HEK293T (cell line): ENCODE measurements at regions not wholly inside any gene's neighbourhood (a gene's known extent, or its start where the extent isn't known, plus 50 kb on each side); places are given as distances from the start of the nearest gene placed in this dataset.

ENCODE experiments used
- CTCF ChIA-PET: fragments of 350-600 bp; formaldehyde crosslinking; extraction: SDS; loops from one replicate; lab custom pipeline; 2021; ENCODE audit warnings: antibody characterized with exemption, inconsistent platforms; lab: Yijun Ruan, JAX
- POLR2A ChIA-PET: fragments of 350-600 bp; formaldehyde crosslinking; extraction: SDS; loops from one replicate; lab custom pipeline; 2020; ENCODE audit warnings: antibody characterized with exemption, inconsistent platforms; lab: Yijun Ruan, JAX
- DNase-seq: peaks from one replicate; pipeline ENCODE4 v3.0.0; 2012; ENCODE audit warnings: mixed read lengths; ENCODE audit errors: extremely low spot score
- ARNT ChIP-seq: fragments of 450-650 bp; IDR thresholded peaks from 2 replicates; pipeline ENCODE4 v1.6.1; 2017; ENCODE audit warnings: mild to moderate bottlenecking
- BHLHE40 ChIP-seq: fragments of 450-650 bp; IDR thresholded peaks from 2 replicates; pipeline ENCODE4 v1.6.1; 2016; ENCODE audit warnings: mild to moderate bottlenecking, moderate library complexity, borderline replicate concordance
- CTBP1 ChIP-seq: fragments of 450-650 bp; IDR thresholded peaks from 2 replicates; pipeline ENCODE4 v1.6.1; 2016; ENCODE audit warnings: borderline replicate concordance
- ELF4 ChIP-seq: fragments of 450-650 bp; IDR thresholded peaks from 2 replicates; pipeline ENCODE4 v1.6.1; 2017; ENCODE audit warnings: antibody characterized with exemption
- FOXA1 ChIP-seq: fragments of 450-650 bp; IDR thresholded peaks from 2 replicates; pipeline ENCODE4 v1.6.1; 2016; ENCODE audit warnings: mild to moderate bottlenecking
- FOXK2 ChIP-seq: fragments of 450-650 bp; IDR thresholded peaks from 2 replicates; pipeline ENCODE4 v1.6.1; 2016; ENCODE audit warnings: mild to moderate bottlenecking
- FOXM1 ChIP-seq: fragments of 450-650 bp; IDR thresholded peaks from 2 replicates; pipeline ENCODE4 v1.6.1; 2017; ENCODE audit warnings: mild to moderate bottlenecking, borderline replicate concordance
- HDGF ChIP-seq: fragments of 450-650 bp; IDR thresholded peaks from 2 replicates; pipeline ENCODE4 v1.6.1; 2017; ENCODE audit warnings: antibody characterized with exemption, borderline replicate concordance
- L3MBTL2 ChIP-seq: fragments of 450-650 bp; conservative IDR thresholded peaks from 2 replicates; pipeline ENCODE4 v1.6.1; 2016; ENCODE audit warnings: mild to moderate bottlenecking
- LEF1 ChIP-seq: fragments of 450-650 bp; IDR thresholded peaks from 2 replicates; pipeline ENCODE4 v1.6.1; 2017; ENCODE audit warnings: mild to moderate bottlenecking, borderline replicate concordance
- NFRKB ChIP-seq: fragments of 450-650 bp; IDR thresholded peaks from 2 replicates; pipeline ENCODE4 v1.6.1; 2016; ENCODE audit warnings: mild to moderate bottlenecking, moderate library complexity
- SP1 ChIP-seq: fragments of 450-650 bp; IDR thresholded peaks from 2 replicates; pipeline ENCODE4 v1.6.1; 2017
- SUZ12 ChIP-seq: fragments of 450-650 bp; IDR thresholded peaks from 2 replicates; pipeline ENCODE4 v1.6.1; 2016; ENCODE audit warnings: mild to moderate bottlenecking
- TARDBP ChIP-seq: fragments of 450-650 bp; IDR thresholded peaks from 2 replicates; pipeline ENCODE4 v1.6.1; 2016
- ZNF384 ChIP-seq: fragments of 450-650 bp; IDR thresholded peaks from 2 replicates; pipeline ENCODE4 v1.6.1; 2016
- TF ChIP-seq, protein P1 (sequence below): fragments of 450-650 bp; IDR thresholded peaks from 2 replicates; pipeline ENCODE4 v1.6.1; 2016

- POLR2A ChIA-PET = no interaction called here
- CTCF ChIA-PET = no interaction called here
- TF ChIP-seq L3MBTL2 (no peak), BHLHE40 (no peak), FOXM1 (no peak), SUZ12 (no peak), HDGF (no peak), SP1 (no peak)
- no peak for DNase-seq
Measured at GRCh38 chr1:106121728-106122127, 934.7 kb upstream of the PRMT6 start.

DNA sequence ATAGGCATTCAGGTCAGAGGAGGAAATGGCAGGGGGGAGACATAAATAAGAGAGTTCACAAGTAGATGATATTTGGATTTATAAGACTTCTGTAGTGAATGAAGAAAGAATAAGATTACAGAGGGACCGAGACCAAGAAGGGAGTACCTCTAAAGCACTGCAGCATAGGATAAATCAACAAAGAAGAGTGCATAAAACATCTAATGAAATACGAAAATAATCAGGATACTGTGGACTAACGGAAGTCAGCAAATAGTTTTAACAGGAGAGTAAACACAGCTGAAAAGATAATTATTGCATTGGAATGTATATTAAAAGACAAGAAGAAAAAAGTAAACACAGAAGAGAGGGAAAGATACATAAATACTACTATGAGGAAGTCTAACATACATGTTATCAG is 921.9 kb upstream of the PRMT6 start:
- CTCF ChIA-PET = interaction anchor here (0.6 kb wide), 1 partner anchor 133 kb away, joined by 3 read pairs; no protein-coding TSS in a partner anchor
- POLR2A ChIA-PET = no interaction called here
- TF ChIP-seq, protein P1, sequence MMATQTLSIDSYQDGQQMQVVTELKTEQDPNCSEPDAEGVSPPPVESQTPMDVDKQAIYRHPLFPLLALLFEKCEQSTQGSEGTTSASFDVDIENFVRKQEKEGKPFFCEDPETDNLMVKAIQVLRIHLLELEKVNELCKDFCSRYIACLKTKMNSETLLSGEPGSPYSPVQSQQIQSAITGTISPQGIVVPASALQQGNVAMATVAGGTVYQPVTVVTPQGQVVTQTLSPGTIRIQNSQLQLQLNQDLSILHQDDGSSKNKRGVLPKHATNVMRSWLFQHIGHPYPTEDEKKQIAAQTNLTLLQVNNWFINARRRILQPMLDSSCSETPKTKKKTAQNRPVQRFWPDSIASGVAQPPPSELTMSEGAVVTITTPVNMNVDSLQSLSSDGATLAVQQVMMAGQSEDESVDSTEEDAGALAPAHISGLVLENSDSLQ = no peak
- no peak for TF ChIP-seq L3MBTL2
- TF ChIP-seq FOXM1 = no peak
- TF ChIP-seq FOXK2 = no peak
- TF ChIP-seq HDGF = no peak
- TF ChIP-seq ARNT = no peak
- TF ChIP-seq ZNF384 = no peak
- no peak for TF ChIP-seq TARDBP
- no peak for TF ChIP-seq FOXA1
- no peak for TF ChIP-seq NFRKB
- no peak for TF ChIP-seq SUZ12
- no peak for TF ChIP-seq SP1
- no peak for TF ChIP-seq BHLHE40
- DNase-seq = no peak

DNA sequence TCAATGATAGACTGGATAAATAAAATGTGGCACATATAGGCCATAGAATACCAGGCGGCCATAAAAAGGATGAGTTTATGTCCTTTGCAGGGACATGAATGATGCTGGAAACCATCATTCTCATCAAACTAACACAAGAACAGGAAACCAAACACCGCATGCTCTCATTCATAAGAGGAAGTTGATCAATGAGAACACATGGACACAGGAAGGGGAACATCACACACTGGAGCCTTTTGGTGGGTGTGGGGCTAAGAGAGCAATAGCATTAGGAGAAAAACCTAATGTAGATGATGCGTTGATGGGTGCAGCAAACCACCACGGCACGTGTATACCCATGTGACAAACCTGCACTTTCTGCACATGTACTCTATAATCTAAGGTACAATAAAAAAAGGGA is 883.4 kb upstream of the PRMT6 start:
- POLR2A ChIA-PET = no interaction called here
- DNase-seq = no peak
- TF ChIP-seq BHLHE40 (no peak), CTBP1 (no peak), TARDBP (no peak), ELF4 (no peak), FOXM1 (no peak), FOXK2 (no peak), SP1 (no peak), LEF1 (no peak), FOXA1 (no peak), HDGF (no peak), SUZ12 (no peak), L3MBTL2 (no peak)
- TF ChIP-seq, protein P1 = no peak
- CTCF ChIA-PET = no interaction called here

DNA sequence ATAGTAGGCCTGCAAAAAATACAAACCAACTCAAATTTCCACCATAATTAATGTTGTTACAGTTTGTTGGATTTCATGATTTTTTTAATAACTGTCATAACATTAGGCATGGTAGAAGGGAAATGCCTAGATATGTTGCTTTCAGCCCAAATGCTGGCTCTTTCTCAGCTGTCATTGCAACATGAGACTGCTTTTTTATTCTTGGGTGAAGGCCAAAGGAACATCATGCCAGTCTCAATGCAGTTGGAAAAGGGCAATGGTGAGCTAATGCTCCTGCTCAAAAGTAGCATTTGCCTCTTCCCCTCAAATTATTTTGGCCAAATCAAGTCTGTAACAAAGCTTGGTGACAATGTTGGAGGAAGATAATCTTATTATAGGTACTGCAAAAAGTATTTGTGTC is 877.7 kb upstream of the PRMT6 start:
- CTCF ChIA-PET = no interaction called here
- POLR2A ChIA-PET = no interaction called here
- no peak for DNase-seq
- TF ChIP-seq FOXM1 (no peak), TARDBP (no peak), L3MBTL2 (no peak), BHLHE40 (no peak), ZNF384 (no peak), SUZ12 (no peak), NFRKB (no peak), FOXA1 (no peak), ARNT (no peak), HDGF (no peak), CTBP1 (no peak), SP1 (no peak), ELF4 (no peak), LEF1 (no peak), FOXK2 (no peak)
- TF ChIP-seq, protein P1 = no peak

DNA sequence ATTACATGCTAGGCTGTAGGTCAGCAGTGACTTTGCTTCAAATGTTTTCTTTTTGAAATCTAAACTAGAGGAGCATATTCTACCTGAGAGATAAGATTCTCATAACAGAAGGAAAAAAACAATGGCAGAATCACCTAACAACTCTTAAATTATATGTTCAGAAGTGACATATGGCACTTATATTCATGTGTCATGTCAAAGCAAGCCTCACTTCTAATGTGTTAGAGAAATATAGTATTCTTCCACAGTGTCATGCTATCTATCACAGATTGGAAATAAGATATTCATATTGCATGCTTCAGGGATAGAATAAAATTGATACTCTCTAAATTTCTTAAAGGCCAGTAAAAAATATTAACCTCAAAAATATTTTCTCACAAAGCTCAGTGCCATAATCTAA is 874.6 kb upstream of the PRMT6 start:
- no peak for DNase-seq
- CTCF ChIA-PET = no interaction called here
- TF ChIP-seq FOXM1 = no peak
- TF ChIP-seq SUZ12 = no peak
- no peak for TF ChIP-seq CTBP1
- POLR2A ChIA-PET = no interaction called here

GRCh38 chr1:106185089-106185488 is 871.4 kb upstream of the PRMT6 start:
- DNase-seq = no peak
- TF ChIP-seq CTBP1 (no peak), NFRKB (no peak), SP1 (no peak)
- TF ChIP-seq, protein P1 = no peak
- CTCF ChIA-PET = no interaction called here
- POLR2A ChIA-PET = no interaction called here

GRCh38 chr1:106189780-106190179 is 866.7 kb upstream of the PRMT6 start:
- ChIA-PET CTCF (no interaction called here), POLR2A (no interaction called here)
- no peak for DNase-seq
- TF ChIP-seq HDGF (no peak), LEF1 (no peak), FOXM1 (no peak)
